GM20431 (cell line): ENCODE measurements at regions not wholly inside any gene's neighbourhood (a gene's known extent, or its start where the extent isn't known, plus 50 kb on each side); places are given as distances from the start of the nearest gene placed in this dataset.
"Not testable (repeated sequence)": the region's sequence is repeated elsewhere in the genome, so short reads cannot be mapped to it uniquely, and the experiment has no call there.

Experiments used
- in situ Hi-C: fragments of 300-500 bp; cut with MseI, MboI; formaldehyde crosslinking; loops from one replicate; pipeline ENCODE4 v1.15.0; 2020; ENCODE audit warnings: low sequenced_read_pairs; ENCODE audit not compliant: unreplicated experiment

- in situ Hi-C loops: no loop called here
Observed at GRCh38 chr4:23062188-23062587, 369.5 kb downstream of the GBA3 start.

- in situ Hi-C loops: no loop called here
Observed at GRCh38 chr4:23061431-23061830, 368.7 kb downstream of the GBA3 start.

- in situ Hi-C loops: no loop called here
Observed at GRCh38 chr4:23060776-23061175, 368.0 kb downstream of the GBA3 start.

- in situ Hi-C loops: no loop called here
Observed at GRCh38 chr4:23058165-23058776, 365.5 kb downstream of the GBA3 start.

GRCh38 chr4:23041501-23041900 lies 348.8 kb downstream of the GBA3 start:
- in situ Hi-C loops: no loop called here

- in situ Hi-C loops: no loop called here
Observed at GRCh38 chr4:23040539-23040938, 347.8 kb downstream of the GBA3 start.

- in situ Hi-C loops: no loop called here
Observed at GRCh38 chr4:23039818-23040217, 347.1 kb downstream of the GBA3 start.

GRCh38 chr4:23038626-23039491 lies 346.1 kb downstream of the GBA3 start:
- in situ Hi-C loops: no loop called here

- in situ Hi-C loops: no loop called here
Observed at GRCh38 chr4:23036921-23037495, 344.3 kb downstream of the GBA3 start.

- in situ Hi-C loops: no loop called here
Observed at GRCh38 chr4:23036503-23036902, 343.8 kb downstream of the GBA3 start.

- in situ Hi-C loops: no loop called here
Observed at GRCh38 chr4:23035521-23036056, 342.9 kb downstream of the GBA3 start.

GRCh38 chr4:23034731-23035130 lies 342.0 kb downstream of the GBA3 start:
- in situ Hi-C loops: no loop called here

GRCh38 chr4:23033796-23034195 lies 341.1 kb downstream of the GBA3 start:
- in situ Hi-C loops: no loop called here

- in situ Hi-C loops: no loop called here
Observed at GRCh38 chr4:23028875-23029274, 336.1 kb downstream of the GBA3 start.

GRCh38 chr4:23023666-23024065 lies 330.9 kb downstream of the GBA3 start:
- in situ Hi-C loops: no loop called here

- in situ Hi-C loops: no loop called here
Observed at GRCh38 chr4:23023121-23023520, 330.4 kb downstream of the GBA3 start.

GRCh38 chr4:23022032-23022431 lies 329.3 kb downstream of the GBA3 start:
- in situ Hi-C loops: no loop called here

GRCh38 chr4:23021040-23021439 lies 328.3 kb downstream of the GBA3 start:
- in situ Hi-C loops: no loop called here

GRCh38 chr4:23020399-23020798 lies 327.7 kb downstream of the GBA3 start:
- in situ Hi-C loops: not testable (repeated sequence)

GRCh38 chr4:23016981-23017380 lies 324.2 kb downstream of the GBA3 start:
- in situ Hi-C loops: no loop called here

GRCh38 chr4:23015821-23016220 lies 323.1 kb downstream of the GBA3 start:
- in situ Hi-C loops: no loop called here
